ENCODE measurements at regions not wholly inside any gene's neighbourhood (a gene's known extent, or its start where the extent isn't known, plus 50 kb on each side); places are given as distances from the start of the nearest gene placed in this dataset.
"Not testable (repeated sequence)": the region's sequence is repeated elsewhere in the genome, so short reads cannot be mapped to it uniquely, and the experiment has no call there.

DNA sequence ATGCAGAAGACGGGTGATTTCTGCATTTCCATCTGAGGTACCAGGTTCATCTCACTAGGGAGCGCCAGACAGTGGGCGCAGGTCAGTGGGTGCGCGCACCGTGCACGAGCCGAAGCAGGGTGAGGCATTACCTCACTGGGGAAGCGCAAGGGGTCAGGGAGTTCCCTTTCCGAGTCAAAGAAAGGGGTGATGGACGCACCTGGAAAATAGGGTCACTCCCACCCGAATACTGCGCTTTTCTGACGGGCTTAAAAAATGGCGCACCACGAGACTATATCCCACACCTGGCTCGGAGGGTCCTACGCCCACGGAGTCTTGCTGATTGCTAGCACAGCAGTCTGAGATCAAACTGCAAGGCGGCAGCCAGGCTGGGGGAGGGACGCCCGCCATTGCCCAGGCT is 1246.0 kb upstream of the PABPC4L start:
- not testable (repeated sequence) for TF ChIP-seq POLR2A (IDR thresholded peaks at IDR 0.05; ENCODE audit: low read length); GATA1 (IDR thresholded peaks at IDR 0.05; ENCODE audit: low read depth, low read length)
